ENCODE measurements at regions not wholly inside any gene's neighbourhood (a gene's known extent, or its start where the extent isn't known, plus 50 kb on each side); places are given as distances from the start of the nearest gene placed in this dataset.

- no peak for DNase-seq
Observed at GRCh38 chr7:156475179-156475578, 165.4 kb upstream of the RNF32 start.

- DNase-seq: no peak
Observed at GRCh38 chr7:156474241-156474743, 166.3 kb upstream of the RNF32 start.

GRCh38 chr7:156473476-156474240 lies 166.9 kb upstream of the RNF32 start:
- DNase-seq: peak; percentile 22 to 37

GRCh38 chr7:156472267-156472666 lies 168.3 kb upstream of the RNF32 start:
- DNase-seq: no peak

- no peak for DNase-seq
Observed at GRCh38 chr7:156470399-156471320, 169.9 kb upstream of the RNF32 start.

GRCh38 chr7:156466955-156467625 lies 173.5 kb upstream of the RNF32 start:
- DNase-seq: no peak

- no peak for DNase-seq
Observed at GRCh38 chr7:156466272-156466671, 174.3 kb upstream of the RNF32 start.

GRCh38 chr7:156465186-156465585 lies 175.4 kb upstream of the RNF32 start:
- DNase-seq: no peak

- no peak for DNase-seq
Observed at GRCh38 chr7:156464339-156464738, 176.2 kb upstream of the RNF32 start.

- DNase-seq: no peak
Observed at GRCh38 chr7:156463280-156463679, 177.3 kb upstream of the RNF32 start.

- DNase-seq: no peak
Observed at GRCh38 chr7:156461881-156462665, 178.5 kb upstream of the RNF32 start.

- no peak for DNase-seq
Observed at GRCh38 chr7:156460858-156461627, 179.5 kb upstream of the RNF32 start.

- DNase-seq: no peak
Observed at GRCh38 chr7:156459582-156459981, 181.0 kb upstream of the RNF32 start.

- no peak for DNase-seq
Observed at GRCh38 chr7:156459067-156459466, 181.5 kb upstream of the RNF32 start.

- no peak for DNase-seq
Observed at GRCh38 chr7:156458011-156458410, 182.6 kb upstream of the RNF32 start.

GRCh38 chr7:156456503-156457115 lies 184.0 kb upstream of the RNF32 start:
- DNase-seq: no peak

- DNase-seq: no peak
Observed at GRCh38 chr7:156456032-156456431, 184.5 kb upstream of the RNF32 start.

- DNase-seq: no peak
Observed at GRCh38 chr7:156450473-156450872, 190.1 kb upstream of the RNF32 start.

GRCh38 chr7:156448918-156449317 lies 191.7 kb upstream of the RNF32 start:
- no peak for DNase-seq

GRCh38 chr7:156446990-156447389 lies 193.6 kb upstream of the RNF32 start:
- DNase-seq: no peak
